Keratinocyte (primary cell): ENCODE measurements at regions not wholly inside any gene's neighbourhood (a gene's known extent, or its start where the extent isn't known, plus 50 kb on each side); places are given as distances from the start of the nearest gene placed in this dataset.

Experiments used
- CTCF ChIP-seq, 3 experiments: IDR thresholded peaks in 1 of 3; conservative IDR thresholded peaks in 1 of 3; optimal IDR thresholded peaks in 1 of 3; 2 replicates in 2 of 3; 3 replicates in 1 of 3; pipeline versions ENCODE3 to v1.5.1; 2011; ENCODE audit warnings: low read length in 3 of 3, mild to moderate bottlenecking in 3 of 3, moderate library complexity in 2 of 3, control low read depth in 1 of 3, inconsistent platforms in 1 of 3; ENCODE audit not compliant: insufficient read depth in 2 of 3; ENCODE audit errors: extremely low read depth in 1 of 3
- EZH2 ChIP-seq: IDR thresholded peaks from one replicate; pipeline ENCODE4 v1.6.1; 2012; ENCODE audit warnings: inconsistent platforms, mild to moderate bottlenecking, low read length, moderate library complexity

- TF ChIP-seq CTCF (optimal IDR thresholded peaks at IDR 0.05 in 1 of 3, IDR thresholded peaks at IDR 0.05 in 1 of 3, conservative IDR thresholded peaks at IDR 0.05 in 1 of 3; ENCODE audit: extremely low read depth in 1 of 3, insufficient read depth in 2 of 3, low read length in 3 of 3) (no peak), EZH2 (no peak)
Measured at GRCh38 chr6:169906688-169907418, 155.4 kb downstream of the ERMARD start.
